DMS 273 treated with DMSO at 0.1 percent for 48 hours (cell line): ENCODE measurements at regions not wholly inside any gene's neighbourhood (a gene's known extent, or its start where the extent isn't known, plus 50 kb on each side); places are given as distances from the start of the nearest gene placed in this dataset.
"Not testable (repeated sequence)": the region's sequence is repeated elsewhere in the genome, so short reads cannot be mapped to it uniquely, and the experiment has no call there.

ENCODE experiments used
- DNase-seq: peaks from one replicate; lab custom pipeline; 2025; lab: John Stamatoyannopoulos, UW

DNA sequence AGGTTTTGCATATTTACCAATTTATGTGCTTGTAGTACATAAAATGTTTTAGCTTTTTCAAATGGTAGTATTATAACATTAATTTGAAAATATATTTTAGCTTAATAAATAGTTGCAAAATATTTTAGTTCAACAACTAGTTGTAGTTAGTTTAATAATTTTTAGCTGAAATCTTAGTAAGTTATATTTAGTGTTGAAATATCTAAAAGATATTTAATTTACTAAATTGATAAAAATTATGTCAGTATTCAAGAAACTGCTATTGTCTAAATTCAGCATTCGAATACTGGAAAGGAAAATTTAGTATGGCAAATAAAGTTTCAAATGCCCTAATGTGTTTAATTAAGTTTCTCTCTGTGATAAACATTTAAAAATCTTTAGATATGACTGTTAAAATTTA lies 754.5 kb upstream of the MIR17HG start:
- no peak for DNase-seq

DNA sequence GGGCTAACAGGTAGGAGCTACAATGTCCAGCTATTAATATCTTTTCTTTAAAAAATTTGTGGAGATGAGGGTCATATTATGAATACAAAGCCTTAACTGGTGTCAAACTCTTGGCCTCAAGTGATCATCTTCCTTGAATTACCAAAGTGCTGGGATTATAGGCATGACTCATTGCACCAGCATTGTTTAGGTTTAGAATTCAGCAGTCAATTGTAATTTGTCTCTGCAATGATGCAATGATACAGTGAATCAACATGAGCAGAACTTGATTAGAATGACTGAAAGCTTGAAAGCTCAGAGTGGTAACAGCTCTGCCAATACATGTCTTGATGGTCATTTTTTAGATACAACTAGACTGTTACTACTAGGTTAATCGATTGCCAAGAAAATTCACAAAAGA lies 752.8 kb upstream of the MIR17HG start:
- DNase-seq: no peak

DNA sequence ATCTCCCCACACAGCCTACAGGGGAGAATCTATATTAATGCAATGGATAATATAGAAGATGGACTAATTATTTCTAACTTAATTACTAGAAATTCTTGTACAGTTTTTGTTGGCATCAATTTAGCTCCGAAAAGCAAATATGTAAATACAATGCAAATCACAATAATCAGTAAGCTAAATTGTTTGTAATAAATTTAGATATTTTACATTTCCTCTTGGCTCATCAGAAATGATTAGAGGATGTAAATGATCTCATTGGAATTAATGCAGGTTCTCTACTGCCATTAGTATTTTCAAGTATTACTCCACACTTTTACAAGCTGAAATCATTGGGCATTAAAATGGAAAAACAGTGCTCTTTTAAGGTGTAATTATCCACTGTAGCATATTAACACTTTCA lies 741.8 kb upstream of the MIR17HG start:
- no peak for DNase-seq

DNA sequence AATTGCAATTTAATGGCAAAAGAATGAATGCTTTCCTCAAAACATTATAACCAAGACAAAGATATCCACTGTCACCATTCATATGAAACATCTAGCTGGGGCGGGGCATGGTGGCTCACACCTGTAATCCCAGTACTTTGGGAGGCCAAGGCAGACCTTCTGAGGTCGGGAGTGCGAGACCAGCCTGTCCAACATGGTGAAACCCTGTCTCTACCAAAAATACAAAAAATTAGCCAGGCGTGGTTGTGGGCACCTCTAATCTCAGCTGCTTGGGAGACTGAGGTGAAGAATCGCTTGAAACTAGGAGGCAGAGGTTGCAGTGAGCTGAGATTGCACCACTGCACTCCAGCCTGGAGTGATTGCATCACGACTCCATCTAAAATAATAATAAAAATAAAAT lies 740.6 kb upstream of the MIR17HG start:
- DNase-seq: not testable (repeated sequence)

DNA sequence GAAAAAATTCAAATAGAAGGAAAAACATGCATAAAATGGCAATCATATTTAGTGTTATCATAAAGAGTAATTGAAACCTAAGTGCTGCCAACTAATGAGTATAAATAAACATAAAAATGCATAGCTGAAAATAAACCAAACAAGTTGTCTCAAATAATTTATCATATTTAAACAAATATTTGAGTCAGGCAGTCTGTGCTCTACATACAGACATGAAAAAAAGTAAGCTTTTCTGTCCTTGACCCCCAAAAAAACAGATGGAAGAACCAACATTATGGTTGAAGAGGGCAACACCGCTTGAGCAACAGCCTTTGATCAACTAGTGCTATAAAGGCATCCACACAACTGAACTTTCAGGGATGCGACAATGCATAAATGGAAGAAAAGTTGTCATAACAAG lies 735.1 kb upstream of the MIR17HG start:
- no peak for DNase-seq

DNA sequence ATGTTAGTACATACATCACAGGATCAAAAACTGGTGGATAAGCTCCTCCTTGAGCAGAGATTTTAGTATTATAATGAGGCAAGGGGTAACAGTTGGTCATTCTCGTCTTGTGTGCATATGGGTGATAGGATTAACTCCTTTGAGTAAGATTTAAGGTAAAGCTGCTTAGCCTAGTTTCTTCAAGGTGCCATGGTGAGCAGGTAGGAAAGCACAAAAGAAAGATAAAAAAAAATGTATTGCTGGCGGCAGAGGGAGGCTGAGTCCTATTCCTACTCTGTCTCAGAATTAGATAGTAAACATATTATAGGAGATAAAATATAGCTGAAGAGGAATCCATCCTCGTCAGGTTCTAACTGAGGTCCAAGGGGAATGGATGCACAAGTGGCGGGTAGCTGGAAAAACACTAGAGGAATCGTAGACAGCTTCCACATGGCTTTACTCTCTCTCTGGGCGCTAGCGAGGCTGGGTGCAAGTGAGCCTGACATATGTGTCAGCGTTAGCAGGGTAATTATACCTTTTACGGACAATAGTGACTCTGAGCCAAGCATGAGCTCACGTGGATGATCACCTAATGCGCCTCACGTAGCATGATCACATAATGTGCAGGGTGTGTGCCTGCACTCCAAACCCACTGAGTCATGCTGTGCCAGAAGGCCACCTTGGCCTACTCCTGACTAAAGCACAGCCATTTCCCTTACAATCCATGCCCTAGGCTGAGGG lies 734.3 kb upstream of the MIR17HG start:
- no peak for DNase-seq

DNA sequence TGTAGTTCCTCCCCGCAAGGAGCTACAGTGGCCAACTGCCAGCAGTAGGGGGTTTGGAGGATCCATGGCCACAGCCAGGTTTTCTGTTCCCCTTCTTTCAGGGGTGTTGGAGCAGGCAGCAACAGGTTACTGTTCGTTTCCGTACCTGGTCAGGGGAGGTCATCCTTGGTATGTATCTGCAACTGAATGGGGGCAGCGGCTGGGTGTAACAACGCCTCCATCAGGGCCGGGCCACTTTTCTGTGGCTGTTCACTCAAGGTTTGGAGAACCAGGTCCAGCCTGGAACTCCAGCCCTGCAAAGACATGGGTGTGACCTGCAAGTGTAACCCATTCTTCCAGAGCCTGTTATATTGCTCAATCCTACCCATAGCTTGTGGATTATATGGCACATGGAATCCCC lies 732.3 kb upstream of the MIR17HG start:
- no peak for DNase-seq

DNA sequence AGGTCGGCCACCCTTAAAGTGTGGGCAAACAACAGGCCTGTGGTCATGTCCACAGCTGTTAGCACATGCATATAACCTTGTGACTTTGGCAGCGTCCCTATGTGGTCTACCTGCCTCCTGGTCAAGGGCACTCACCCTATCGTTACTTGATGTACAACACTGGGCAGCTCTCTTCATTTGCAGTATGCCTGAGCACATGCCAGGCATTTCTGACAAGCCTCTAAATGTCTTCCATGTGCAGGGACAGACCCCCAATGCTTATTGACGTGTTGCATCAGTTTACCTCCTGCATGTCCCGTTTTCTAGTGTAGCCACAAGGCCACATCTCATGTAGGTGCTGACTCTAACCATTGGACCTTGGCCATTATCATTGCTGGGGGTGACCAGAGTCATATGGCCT lies 731.7 kb upstream of the MIR17HG start:
- no peak for DNase-seq

DNA sequence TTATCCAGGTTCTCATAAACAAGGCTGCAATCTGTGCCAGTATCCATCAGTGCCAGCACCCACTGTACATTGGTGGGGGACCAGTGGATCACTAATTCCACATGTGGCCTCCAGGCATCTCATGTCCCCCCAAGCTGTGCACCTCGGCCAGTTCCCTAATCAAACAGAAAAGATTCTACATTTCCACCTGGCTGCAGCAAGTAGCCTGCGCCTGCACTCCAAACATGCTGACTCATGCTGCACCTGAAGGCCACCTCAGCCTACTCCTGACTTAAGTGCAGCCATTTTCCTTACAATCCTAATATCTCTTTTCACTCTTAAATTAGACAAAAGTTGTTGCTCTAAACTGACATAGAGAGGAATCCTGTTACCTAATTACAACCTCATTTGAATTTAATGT lies 729.4 kb upstream of the MIR17HG start:
- DNase-seq: no peak

DNA sequence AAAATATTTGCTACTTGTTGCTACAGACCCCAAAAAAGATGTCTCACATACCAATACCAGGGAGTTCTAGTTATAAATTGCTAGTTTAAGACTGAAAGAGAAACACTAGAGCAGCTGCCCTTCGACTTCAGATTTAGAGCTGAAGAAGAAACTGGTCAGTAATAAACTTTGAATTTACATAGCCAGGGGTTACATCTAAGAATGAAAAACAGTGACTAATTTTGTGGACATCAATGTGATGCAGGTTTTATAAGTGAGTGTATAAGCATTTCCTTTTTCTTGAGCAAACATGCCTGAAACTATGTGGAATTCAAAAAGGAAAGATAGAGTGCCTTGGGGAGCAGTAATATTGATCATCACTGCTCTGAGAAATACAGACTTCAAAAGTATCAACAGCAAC lies 724.9 kb upstream of the MIR17HG start:
- DNase-seq: no peak

DNA sequence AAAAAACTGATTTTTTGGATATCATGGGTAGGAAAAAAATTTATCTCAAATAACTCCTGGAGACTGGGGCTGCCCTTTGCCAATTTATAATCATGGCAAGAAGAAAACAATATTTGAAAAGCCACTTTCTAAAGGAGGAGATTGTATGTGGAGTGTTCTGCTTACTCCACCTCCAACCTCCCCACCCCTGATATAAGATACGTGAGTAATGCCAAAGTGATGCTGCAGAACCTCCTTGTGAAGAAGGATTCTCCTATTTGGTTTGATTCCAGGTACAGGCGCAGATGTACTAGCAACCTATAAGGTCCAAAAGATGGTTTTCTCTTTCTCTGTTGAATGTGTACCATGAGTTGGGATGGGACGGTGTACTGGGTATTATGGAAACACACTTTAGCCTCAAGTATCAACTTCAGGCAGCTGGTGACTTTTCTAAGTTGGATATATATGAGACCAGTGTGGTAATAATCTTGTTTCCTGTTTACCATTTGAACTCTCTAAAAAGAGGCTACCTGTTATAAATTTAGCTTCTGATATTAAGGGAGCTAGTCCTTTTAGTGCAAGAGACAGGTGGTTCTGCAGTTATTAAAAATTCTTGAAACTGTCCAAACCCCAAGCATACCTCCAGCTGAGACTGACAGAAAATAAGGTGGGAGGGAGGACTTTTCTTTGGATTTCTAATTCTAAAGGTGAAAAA lies 724.0 kb upstream of the MIR17HG start:
- DNase-seq: no peak

DNA sequence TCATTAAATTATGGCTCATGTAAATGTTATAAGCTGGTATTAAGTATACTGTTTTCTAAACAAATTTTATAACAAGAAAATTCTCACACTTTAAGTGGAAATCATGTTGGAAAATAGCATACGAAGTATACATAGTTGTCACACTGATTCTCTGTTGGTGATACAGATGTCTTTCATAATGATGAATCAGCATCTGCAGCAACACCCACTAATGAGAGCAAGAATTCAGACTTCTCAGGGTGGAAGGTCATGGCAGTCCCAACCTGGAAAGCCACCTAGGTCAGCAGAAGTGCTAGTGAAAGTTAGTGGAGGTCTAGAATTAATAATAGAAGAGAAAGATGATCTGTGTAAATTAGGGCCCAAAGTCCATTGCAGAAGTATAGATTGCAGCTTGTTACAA lies 719.7 kb upstream of the MIR17HG start:
- DNase-seq: no peak

DNA sequence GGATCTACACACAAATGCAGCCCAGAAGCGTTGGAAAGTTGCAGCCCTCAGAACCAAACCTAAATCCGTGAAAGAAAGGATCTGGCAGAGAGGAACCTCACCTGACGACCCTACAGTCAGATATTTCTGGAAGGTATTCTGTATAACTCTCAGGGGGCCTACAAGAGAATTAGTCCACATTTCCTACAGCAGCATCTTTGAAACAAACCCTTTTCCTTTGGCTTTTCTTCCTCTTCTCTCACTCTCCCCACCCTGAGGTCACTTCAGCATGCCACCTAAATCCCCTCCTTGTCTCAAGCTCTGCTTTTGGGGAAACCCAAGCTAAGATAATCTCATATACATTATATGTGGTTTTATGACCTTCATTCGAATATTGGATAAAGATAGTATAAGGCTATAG lies 719.0 kb upstream of the MIR17HG start:
- DNase-seq: no peak

DNA sequence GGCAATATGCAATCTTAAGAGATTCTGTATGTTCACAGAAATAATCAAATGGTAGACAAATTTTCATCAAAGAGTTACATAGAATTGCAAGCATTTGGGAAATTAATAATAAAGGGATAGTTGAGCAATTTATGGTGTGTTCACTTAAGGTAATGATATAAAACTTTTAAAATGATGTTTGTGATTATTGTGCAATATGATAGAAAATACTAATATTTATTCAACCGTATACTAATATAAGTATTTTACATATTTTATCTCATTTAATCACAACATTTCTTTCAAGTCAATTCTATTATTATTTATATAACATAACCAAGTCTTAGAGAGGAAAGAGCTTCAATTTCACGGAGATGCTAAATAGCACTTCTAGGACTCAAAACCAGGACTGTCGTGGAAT lies 716.8 kb upstream of the MIR17HG start:
- no peak for DNase-seq

DNA sequence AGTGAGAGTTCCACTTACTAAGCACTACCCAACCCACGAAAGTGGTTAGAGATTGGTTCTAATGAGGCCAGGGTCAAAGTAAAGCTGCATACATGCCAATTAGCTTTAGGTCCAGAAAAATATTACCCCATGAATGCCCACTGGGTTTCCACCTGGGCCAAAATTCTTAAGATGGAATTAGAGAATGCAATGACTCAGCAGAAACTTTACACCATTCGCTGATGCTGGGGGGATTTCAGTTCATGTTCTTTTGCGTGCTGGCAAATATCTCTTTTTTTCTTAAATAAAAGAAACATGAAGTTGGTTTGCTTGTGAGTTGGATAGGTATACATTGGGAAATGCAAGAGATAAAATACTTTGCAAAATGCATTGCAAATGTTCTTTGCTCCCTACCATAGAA lies 715.3 kb upstream of the MIR17HG start:
- no peak for DNase-seq

DNA sequence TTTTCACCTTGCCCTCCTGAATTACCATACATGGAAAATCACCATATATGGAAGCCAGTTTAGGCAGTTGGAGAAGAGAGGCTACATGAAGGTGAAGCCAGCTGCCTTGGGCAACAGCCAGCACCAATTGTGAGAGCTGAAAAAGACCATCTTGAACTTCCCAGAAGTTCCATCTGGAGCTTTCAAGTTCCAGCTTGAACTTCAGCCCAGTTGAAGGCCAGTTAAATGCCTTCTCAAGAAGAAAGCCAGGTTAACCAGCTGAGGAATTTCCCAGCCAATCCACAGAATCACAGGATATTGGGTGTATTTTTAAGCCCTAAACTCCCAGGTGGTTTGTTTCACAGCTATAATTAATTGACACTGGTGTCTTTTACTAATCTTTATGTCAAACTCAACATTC lies 713.6 kb upstream of the MIR17HG start:
- no peak for DNase-seq

DNA sequence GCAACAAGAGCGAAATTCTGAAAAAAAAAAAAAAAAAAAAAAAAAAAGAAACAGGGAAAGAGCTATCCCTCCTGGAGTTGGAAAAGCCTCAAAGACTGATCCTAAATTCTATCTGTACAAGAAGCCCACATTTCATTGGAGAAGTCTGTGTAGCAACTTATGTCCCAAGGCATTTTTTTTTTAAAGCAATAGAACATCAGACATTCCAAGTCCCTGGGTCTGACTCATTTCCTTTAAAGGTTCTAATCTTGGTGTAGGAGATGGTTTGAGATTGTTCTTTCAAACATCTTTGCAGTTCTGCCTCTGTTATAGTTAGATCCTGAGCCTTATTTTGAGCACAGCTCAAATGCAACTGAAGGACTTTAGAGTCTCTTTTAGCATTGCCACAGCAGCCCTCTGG lies 706.5 kb upstream of the MIR17HG start:
- DNase-seq: no peak

DNA sequence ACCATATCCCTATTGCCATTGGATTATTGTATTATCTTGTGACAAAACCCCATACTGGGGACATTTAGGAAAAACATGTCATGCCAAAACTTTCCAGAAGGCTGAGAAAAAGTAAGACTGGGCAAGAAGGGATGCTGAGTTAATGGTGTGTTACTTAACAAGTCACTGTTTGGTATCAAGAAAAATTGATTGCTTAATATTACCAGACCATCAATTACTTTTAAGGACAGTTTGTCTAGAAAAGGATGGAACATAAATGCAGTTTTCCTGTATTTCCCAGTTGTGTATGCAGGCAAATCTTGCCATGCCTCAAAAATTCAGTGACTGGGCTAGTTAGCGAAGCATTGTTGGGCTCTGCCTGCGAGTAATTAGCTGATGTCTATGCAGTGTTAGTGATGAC lies 705.6 kb upstream of the MIR17HG start:
- no peak for DNase-seq

DNA sequence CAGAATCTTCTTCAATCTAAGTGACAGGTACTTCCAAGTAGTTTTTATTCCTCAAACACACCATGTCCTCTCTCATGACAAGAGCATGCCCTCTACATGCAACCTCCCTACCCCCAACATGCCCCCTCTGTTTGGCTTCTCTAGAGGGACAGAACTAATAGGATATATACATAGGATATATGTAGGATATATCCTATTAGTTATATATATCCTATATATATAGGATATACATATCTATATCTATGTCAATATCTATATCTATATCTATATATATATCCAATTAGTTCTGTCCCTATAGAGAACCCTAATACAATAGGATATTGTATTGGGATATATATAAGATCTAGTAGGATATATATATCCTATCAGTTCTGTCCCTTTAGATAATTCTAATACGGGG lies 701.9 kb upstream of the MIR17HG start:
- no peak for DNase-seq

DNA sequence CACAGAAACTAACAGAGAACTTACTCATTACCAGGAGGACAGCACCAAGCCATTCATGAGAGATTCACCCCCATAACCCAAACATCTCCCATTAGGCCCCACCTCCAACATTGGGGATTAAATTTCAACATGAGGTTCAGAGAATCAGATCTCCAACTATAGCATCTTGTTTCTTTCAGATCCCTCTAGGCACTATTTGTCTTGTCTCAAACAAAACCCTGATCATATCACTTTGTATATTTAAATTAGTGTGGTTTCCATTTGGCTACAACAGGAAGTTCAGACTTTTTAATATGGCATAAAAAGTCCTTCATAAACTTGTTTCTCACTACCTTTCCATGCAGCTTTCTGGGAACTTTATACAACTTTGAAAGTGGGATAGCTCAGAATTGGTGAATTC lies 699.0 kb upstream of the MIR17HG start:
- no peak for DNase-seq

DNA sequence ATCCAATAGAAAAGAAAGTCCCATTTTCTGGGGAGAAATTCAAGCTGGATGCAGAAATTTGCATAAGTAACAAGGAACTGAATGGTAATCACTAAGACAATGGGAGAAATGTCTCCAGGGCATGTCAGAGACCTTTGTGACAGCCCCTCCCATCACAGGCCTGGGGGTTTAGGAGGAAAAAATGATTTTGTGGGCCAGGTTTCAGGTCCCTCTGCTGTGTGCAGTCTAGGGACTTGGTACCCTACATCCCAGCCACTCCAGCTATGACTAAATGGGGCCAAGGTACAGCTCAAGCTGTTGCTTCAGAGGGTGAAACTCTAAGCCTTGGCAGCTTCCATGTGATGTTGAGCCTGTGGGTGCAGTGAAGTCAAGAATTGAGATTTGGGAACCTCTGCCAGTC lies 695.5 kb upstream of the MIR17HG start:
- no peak for DNase-seq

DNA sequence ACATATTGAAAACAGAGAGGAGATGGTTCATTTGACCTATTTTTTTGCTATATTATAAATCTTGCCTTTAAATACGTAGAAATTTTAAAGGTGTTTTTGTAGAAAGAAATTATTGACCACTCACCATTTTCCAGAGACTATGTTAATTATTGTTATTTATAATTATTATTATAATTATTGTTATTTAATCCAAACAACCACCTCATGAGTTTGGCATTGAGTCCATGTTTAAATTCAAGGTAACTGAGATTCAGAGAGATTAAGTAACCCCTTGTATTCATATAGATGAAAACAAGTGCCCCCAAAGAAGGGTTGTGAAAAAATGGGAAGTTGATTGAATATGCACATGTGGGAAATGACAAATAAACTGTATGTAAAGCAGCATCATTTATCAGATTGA lies 692.5 kb upstream of the MIR17HG start:
- DNase-seq: no peak

DNA sequence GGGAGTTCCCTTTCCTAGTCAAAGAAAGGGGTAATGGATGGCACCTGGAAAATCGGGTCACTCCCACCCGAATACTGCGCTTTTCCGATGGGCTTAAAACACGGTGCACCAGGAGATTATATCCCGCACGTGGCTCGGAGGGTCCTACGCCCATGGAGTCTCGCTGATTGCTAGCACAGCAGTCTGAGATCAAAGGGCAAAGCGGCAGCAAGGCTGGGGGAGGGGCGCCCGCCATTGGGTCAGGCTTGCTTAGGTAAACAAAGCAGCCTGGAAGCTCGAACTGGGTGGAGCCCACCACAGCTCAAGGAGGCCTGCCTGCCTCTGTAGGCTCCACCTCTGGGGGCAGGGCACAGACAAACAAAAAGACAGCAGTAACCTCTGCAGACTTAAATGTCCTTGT lies 683.3 kb upstream of the MIR17HG start:
- not testable (repeated sequence) for DNase-seq

DNA sequence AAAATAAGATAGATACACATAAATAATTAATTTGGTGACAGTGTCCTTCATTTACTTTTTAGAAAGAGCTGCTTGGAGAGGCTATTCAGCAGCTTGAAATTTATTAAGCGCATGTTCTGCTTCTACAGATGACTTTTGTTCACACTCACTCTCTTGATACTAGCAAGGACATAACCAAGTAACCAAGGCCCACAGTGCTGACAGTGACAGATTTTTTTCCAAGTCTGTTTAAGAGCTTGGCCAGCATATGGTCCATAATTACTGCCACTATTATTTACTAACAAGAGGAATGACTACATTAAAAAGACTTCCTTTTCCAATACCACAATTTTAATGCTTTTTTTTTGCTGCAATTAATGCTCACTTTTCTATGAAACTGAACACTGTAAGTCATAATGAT lies 673.7 kb upstream of the MIR17HG start:
- DNase-seq: no peak
